ENCODE measurements at regions not wholly inside any gene's neighbourhood (a gene's known extent, or its start where the extent isn't known, plus 50 kb on each side); places are given as distances from the start of the nearest gene placed in this dataset.

- H3K27me3 ChIP-seq (ENCODE audit: control insufficient read depth, insufficient read depth, low read length), result no peaks in the 10 kb centered on the region
- no peaks in the 10 kb centered on the region for H3K36me3 ChIP-seq (ENCODE audit: control insufficient read depth, insufficient read depth, low read length)
- TF ChIP-seq CTCF (IDR thresholded peaks at IDR 0.05; ENCODE audit: insufficient read depth, low read length, poor library complexity, severe bottlenecking), result no peak
- DNase-seq (ENCODE audit: low read depth), result no peak
- no peak overlapping the region for H3K4me3 ChIP-seq (ENCODE audit: low read depth, low read length)
Observed at GRCh38 chr7:12783421-12784095, 96.1 kb downstream of the ARL4A start.

GRCh38 chr7:12785473-12785872 lies 98.0 kb downstream of the ARL4A start:
- H3K36me3 ChIP-seq (ENCODE audit: control insufficient read depth, insufficient read depth, low read length), result no peaks in the 10 kb centered on the region
- H3K27me3 ChIP-seq (ENCODE audit: control insufficient read depth, insufficient read depth, low read length), result no peaks in the 10 kb centered on the region
- no peak for TF ChIP-seq CTCF (IDR thresholded peaks at IDR 0.05; ENCODE audit: insufficient read depth, low read length, poor library complexity, severe bottlenecking)
- DNase-seq (ENCODE audit: low read depth), result no peak
- no peak overlapping the region for H3K4me3 ChIP-seq (ENCODE audit: low read depth, low read length)

GRCh38 chr7:12786494-12786893 lies 99.1 kb downstream of the ARL4A start:
- Histone ChIP-seq H3K36me3 (ENCODE audit: control insufficient read depth, insufficient read depth, low read length) (no peaks in the 10 kb centered on the region), H3K27me3 (ENCODE audit: control insufficient read depth, insufficient read depth, low read length) (no peaks in the 10 kb centered on the region), H3K4me3 (ENCODE audit: low read depth, low read length) (no peak overlapping the region)
- TF ChIP-seq CTCF (IDR thresholded peaks at IDR 0.05; ENCODE audit: insufficient read depth, low read length, poor library complexity, severe bottlenecking), result no peak
- no peak for DNase-seq (ENCODE audit: low read depth)

GRCh38 chr7:12788171-12788570 lies 100.7 kb downstream of the ARL4A start:
- TF ChIP-seq CTCF (IDR thresholded peaks at IDR 0.05; ENCODE audit: insufficient read depth, low read length, poor library complexity, severe bottlenecking), result no peak
- H3K27me3 ChIP-seq (ENCODE audit: control insufficient read depth, insufficient read depth, low read length), result no peaks in the 10 kb centered on the region
- no peak overlapping the region for H3K4me3 ChIP-seq (ENCODE audit: low read depth, low read length)
- H3K36me3 ChIP-seq (ENCODE audit: control insufficient read depth, insufficient read depth, low read length), result no peaks in the 10 kb centered on the region
- no peak for DNase-seq (ENCODE audit: low read depth)

GRCh38 chr7:12788591-12788990 lies 101.2 kb downstream of the ARL4A start:
- DNase-seq (ENCODE audit: low read depth), result no peak
- no peak for TF ChIP-seq CTCF (IDR thresholded peaks at IDR 0.05; ENCODE audit: insufficient read depth, low read length, poor library complexity, severe bottlenecking)
- H3K36me3 ChIP-seq (ENCODE audit: control insufficient read depth, insufficient read depth, low read length), result no peaks in the 10 kb centered on the region
- no peaks in the 10 kb centered on the region for H3K27me3 ChIP-seq (ENCODE audit: control insufficient read depth, insufficient read depth, low read length)
- no peak overlapping the region for H3K4me3 ChIP-seq (ENCODE audit: low read depth, low read length)

GRCh38 chr7:12794722-12795302 lies 107.4 kb downstream of the ARL4A start:
- H3K27me3 ChIP-seq (ENCODE audit: control insufficient read depth, insufficient read depth, low read length), result no peaks in the 10 kb centered on the region
- no peak overlapping the region for H3K4me3 ChIP-seq (ENCODE audit: low read depth, low read length)
- DNase-seq (ENCODE audit: low read depth), result no peak
- H3K36me3 ChIP-seq (ENCODE audit: control insufficient read depth, insufficient read depth, low read length), result no peaks in the 10 kb centered on the region
- no peak for TF ChIP-seq CTCF (IDR thresholded peaks at IDR 0.05; ENCODE audit: insufficient read depth, low read length, poor library complexity, severe bottlenecking)
